ENCODE measurements at regions not wholly inside any gene's neighbourhood (a gene's known extent, or its start where the extent isn't known, plus 50 kb on each side); places are given as distances from the start of the nearest gene placed in this dataset.

- ATAC-seq (peak in 1 of 2 experiments; percentile 58; a peak in 4 of 6 replicates), FAIRE-seq (no peak), DNase-seq (ENCODE audit: low read depth in 1 of 2, low spot score in 1 of 2) (no peak)
- Histone ChIP-seq H3K27ac (peak overlapping the region; percentile 63 to 67), H3K9me3 (no peaks in the 10 kb centered on the region), H3K4me2 (peak overlapping the region; percentile 58), H3K4me3 (no peak overlapping the region), H3K4me1 (peaks cover 26% of the 10 kb centered on the region)
- TF ChIP-seq KDM1A (IDR thresholded peaks at IDR 0.05; ENCODE audit: low read depth) (no peak), HMGXB4 (CRISPR knock-in tag; IDR thresholded peaks at IDR 0.05; ENCODE audit: borderline replicate concordance) (no peak)
- POLR2A ChIA-PET = interaction anchor here (1.7 kb wide), 1 partner anchor 926 kb away, joined by 4 read pairs; the partner anchor contains the start of gene TGFB2
- WGBS (ENCODE audit: missing lambda C conversion rate) = 62% methylated on average over 5 of the region's 5 CpGs
- CTCF ChIA-PET = interaction anchor here (0.7 to 1.5 kb wide), 3 partner anchors 21 to 113 kb away, joined by 3 read pairs; no protein-coding TSS in a partner anchor
Measured at GRCh38 chr1:219271818-219272535, 98.3 kb downstream of the LYPLAL1 start.

GRCh38 chr1:219269171-219269570, 95.5 kb downstream of the LYPLAL1 start:
- ATAC-seq = no peak
- CTCF ChIA-PET = interaction anchor here (1.1 kb wide), 1 partner anchor 17 kb away, joined by 3 read pairs; no protein-coding TSS in a partner anchor
- H3K27ac ChIP-seq = no peak overlapping the region
- POLR2A ChIA-PET = no interaction called here
- H3K9me3 ChIP-seq = no peaks in the 10 kb centered on the region
- no peak overlapping the region for H3K4me3 ChIP-seq
- peaks cover 32% of the 10 kb centered on the region for H3K4me1 ChIP-seq
- no peak for FAIRE-seq
- no peak for DNase-seq (ENCODE audit: low read depth in 1 of 2, low spot score in 1 of 2)
- H3K4me2 ChIP-seq = no peak overlapping the region
- TF ChIP-seq NFE2L2 (conservative IDR thresholded peaks at IDR 0.05; ENCODE audit: low read length) (no peak), MAFK (IDR thresholded peaks at IDR 0.05; ENCODE audit: partially characterized antibody) (no peak), HOXB5 (CRISPR knock-in tag; IDR thresholded peaks at IDR 0.05) (no peak), RFX5 (IDR thresholded peaks at IDR 0.05) (no peak), ZC3H11A (IDR thresholded peaks at IDR 0.05) (no peak), RCOR1 (IDR thresholded peaks at IDR 0.05; ENCODE audit: low read depth, low read length) (no peak), CHD4 (IDR thresholded peaks at IDR 0.05; ENCODE audit: borderline replicate concordance) (no peak), GATA3 (IDR thresholded peaks at IDR 0.05; ENCODE audit: borderline replicate concordance) (no peak), CEBPB (IDR thresholded peaks at IDR 0.05) (no peak), RAD21 (conservative IDR thresholded peaks at IDR 0.05 in 1 of 2, IDR thresholded peaks at IDR 0.05 in 1 of 2) (no peak)

GRCh38 chr1:219266524-219266923, 92.8 kb downstream of the LYPLAL1 start:
- Histone ChIP-seq H3K4me3 (no peak overlapping the region), H3K4me2 (no peak overlapping the region), H3K4me1 (peaks cover 16% of the 10 kb centered on the region), H3K9me3 (peaks cover 3% of the 10 kb centered on the region; the same call in 2 of the 3 replicates), H3K27ac (no peak overlapping the region)
- DNase-seq (ENCODE audit: low read depth in 1 of 2, low spot score in 1 of 2) (no peak), ATAC-seq (no peak), FAIRE-seq (no peak)
- POLR2A ChIA-PET = no interaction called here
- CTCF ChIA-PET = no interaction called here
- 69% methylated on average over 2 of the region's 2 CpGs for WGBS (ENCODE audit: missing lambda C conversion rate)
- TF ChIP-seq NR3C1 (IDR thresholded peaks at IDR 0.05) (no peak), NPAS2 (CRISPR knock-in tag; IDR thresholded peaks at IDR 0.05; ENCODE audit: borderline replicate concordance) (no peak), HOXA7 (CRISPR knock-in tag; IDR thresholded peaks at IDR 0.05) (no peak), RAD21 (conservative IDR thresholded peaks at IDR 0.05 in 1 of 2, IDR thresholded peaks at IDR 0.05 in 1 of 2) (no peak), MAX (IDR thresholded peaks at IDR 0.05) (no peak), HOXB13 (CRISPR knock-in tag; IDR thresholded peaks at IDR 0.05; ENCODE audit: low read depth) (no peak), RNF2 (IDR thresholded peaks at IDR 0.05; ENCODE audit: borderline replicate concordance, low read depth) (no peak), ESRRA (IDR thresholded peaks at IDR 0.05; ENCODE audit: borderline replicate concordance, low read length) (no peak), POLR2A (IDR thresholded peaks at IDR 0.05; ENCODE audit: low read length) (no peak), KDM1A (IDR thresholded peaks at IDR 0.05; ENCODE audit: low read depth) (no peak), EHF (CRISPR knock-in tag; IDR thresholded peaks at IDR 0.05) (no peak), ZSCAN20 (CRISPR knock-in tag; IDR thresholded peaks at IDR 0.05) (no peak), SMC3 (IDR thresholded peaks at IDR 0.05) (no peak), ATOH8 (CRISPR knock-in tag; IDR thresholded peaks at IDR 0.05; ENCODE audit: low read depth) (no peak), REST (IDR thresholded peaks at IDR 0.05) (no peak), HES2 (IDR thresholded peaks at IDR 0.05) (no peak), CEBPB (IDR thresholded peaks at IDR 0.05) (no peak), CHD4 (IDR thresholded peaks at IDR 0.05; ENCODE audit: borderline replicate concordance) (no peak), HDAC2 (IDR thresholded peaks at IDR 0.05) (no peak)

All from A549 (cell line).